Kidney (tissue), 13 donors: ENCODE measurements at regions not wholly inside any gene's neighbourhood (a gene's known extent, or its start where the extent isn't known, plus 50 kb on each side); places are given as distances from the start of the nearest gene placed in this dataset.

Experiments used
- DNase-seq, 5 donors: peaks; one replicate each; pipeline ENCODE4 v3.0.0-alpha.2; 2013 to 2020
- FAIRE-seq: peaks from 2 replicates; lab custom pipeline; 2012; peaks lifted over from hg19 to GRCh38; lab: Jason Lieb, UNC
- H3K27ac ChIP-seq, 2 donors: one replicate each; pipeline ENCODE4 v1.7.0; 2013; ENCODE audit warnings: low read depth in 2 of 2, low read length in 2 of 2, inconsistent platforms in 1 of 2
- H3K27me3 ChIP-seq: one replicate; pipeline ENCODE4 v1.7.1; 2013; ENCODE audit warnings: low read length, inconsistent platforms; ENCODE audit not compliant: control insufficient read depth, insufficient read depth
- H3K36me3 ChIP-seq, 3 donors: one replicate each; pipeline versions ENCODE4 v1.7.0 to v1.7.1; 2013; ENCODE audit warnings: low read length in 3 of 3, control low read depth in 1 of 3, inconsistent platforms in 1 of 3; ENCODE audit not compliant: insufficient read depth in 3 of 3, control insufficient read depth in 2 of 3
- H3K4me1 ChIP-seq, 3 donors: one replicate each; pipeline versions ENCODE4 v1.7.0 to v1.7.1; 2013; ENCODE audit warnings: low read length in 3 of 3, inconsistent platforms in 1 of 3, low read depth in 1 of 3; ENCODE audit not compliant: control insufficient read depth in 2 of 3, insufficient read depth in 2 of 3
- H3K4me3 ChIP-seq, 3 donors: one replicate each; pipeline versions ENCODE4 v1.7.0 to v1.8.1; 2013; ENCODE audit warnings: low read length in 3 of 3, control low read depth in 1 of 3, inconsistent platforms in 1 of 3
- H3K9ac ChIP-seq, 3 donors: one replicate each; pipeline versions ENCODE4 v1.7.0 to v1.7.1; 2013; ENCODE audit warnings: low read length in 3 of 3, control low read depth in 1 of 3, inconsistent platforms in 1 of 3
- H3K9me3 ChIP-seq, 3 donors: one replicate each; pipeline versions ENCODE4 v1.7.0 to v1.7.1; 2013; ENCODE audit warnings: low read length in 3 of 3, control low read depth in 1 of 3, inconsistent platforms in 1 of 3; ENCODE audit not compliant: control insufficient read depth in 2 of 3, insufficient read depth in 1 of 3
- CTCF ChIP-seq: IDR thresholded peaks from 3 replicates; pipeline ENCODE4 v1.5.1; 2012; ENCODE audit warnings: mild to moderate bottlenecking, moderate library complexity, borderline replicate concordance; ENCODE audit not compliant: insufficient read depth; ENCODE audit errors: extremely low read depth
- intact Hi-C: fragments of 100-400 bp; cut with DNase I; formaldehyde crosslinking; loops from one replicate; pipeline ENCODE4 v1.11.1; 2022
- donor health status: control.
- donor health status: control.
- donor health status: control.
- donor health status: control.
- donor health status: control.
- donor health status: DM: yes; HTN: yes; CAD: no.
- donor health status: Normal renal cell carcinoma (clear cell type).

GRCh38 chr10:120347644-120348043, 109.4 kb upstream of the PLPP4 start:
- peaks cover 0 to 4% (median 0%) of the 10 kb centered on the region in 3 donors for H3K9me3 ChIP-seq
- FAIRE-seq (no peak), DNase-seq (no peak)
- intact Hi-C loops: no loop called here
- H3K27ac ChIP-seq: no peak overlapping the region
- H3K9ac ChIP-seq: no peak overlapping the region
- H3K4me1 ChIP-seq: no peaks in the 10 kb centered on the region
- H3K36me3 ChIP-seq: no peaks in the 10 kb centered on the region
- H3K27me3 ChIP-seq: no peaks in the 10 kb centered on the region
- no peak overlapping the region for H3K4me3 ChIP-seq
- no peak for TF ChIP-seq CTCF

GRCh38 chr10:120349069-120349468, 108.0 kb upstream of the PLPP4 start:
- Histone ChIP-seq H3K27me3 (no peaks in the 10 kb centered on the region), H3K4me3 (no peak overlapping the region), H3K4me1 (no peaks in the 10 kb centered on the region), H3K9ac (no peak overlapping the region), H3K9me3 (peaks cover 0 to 4% (median 0%) of the 10 kb centered on the region in 3 donors), H3K27ac (no peak overlapping the region), H3K36me3 (no peaks in the 10 kb centered on the region)
- intact Hi-C loops: no loop called here
- FAIRE-seq: no peak
- no peak for DNase-seq
- TF ChIP-seq CTCF: no peak

- H3K9ac ChIP-seq: no peak overlapping the region
- TF ChIP-seq CTCF: no peak
- H3K9me3 ChIP-seq: peaks cover 0 to 4% (median 0%) of the 10 kb centered on the region in 3 donors
- H3K4me1 ChIP-seq: no peaks in the 10 kb centered on the region
- no peaks in the 10 kb centered on the region for H3K27me3 ChIP-seq
- DNase-seq: no peak
- FAIRE-seq: no peak
- H3K36me3 ChIP-seq: no peaks in the 10 kb centered on the region
- no peak overlapping the region for H3K4me3 ChIP-seq
- H3K27ac ChIP-seq: no peak overlapping the region
- intact Hi-C loops: no loop called here
These were observed 101.6 kb upstream of the PLPP4 start for GRCh38 chr10:120355425-120355824.

GRCh38 chr10:120360571-120360970, 96.5 kb upstream of the PLPP4 start:
- Histone ChIP-seq H3K4me3 (no peak overlapping the region), H3K36me3 (no peaks in the 10 kb centered on the region), H3K4me1 (no peaks in the 10 kb centered on the region), H3K27me3 (no peaks in the 10 kb centered on the region), H3K9ac (no peak overlapping the region), H3K9me3 (no peaks in the 10 kb centered on the region), H3K27ac (no peak overlapping the region)
- FAIRE-seq: no peak
- no peak for DNase-seq
- intact Hi-C loops: no loop called here
- TF ChIP-seq CTCF: no peak
